ENCODE measurements at regions not wholly inside any gene's neighbourhood (a gene's known extent, or its start where the extent isn't known, plus 50 kb on each side); places are given as distances from the start of the nearest gene placed in this dataset.

DNA sequence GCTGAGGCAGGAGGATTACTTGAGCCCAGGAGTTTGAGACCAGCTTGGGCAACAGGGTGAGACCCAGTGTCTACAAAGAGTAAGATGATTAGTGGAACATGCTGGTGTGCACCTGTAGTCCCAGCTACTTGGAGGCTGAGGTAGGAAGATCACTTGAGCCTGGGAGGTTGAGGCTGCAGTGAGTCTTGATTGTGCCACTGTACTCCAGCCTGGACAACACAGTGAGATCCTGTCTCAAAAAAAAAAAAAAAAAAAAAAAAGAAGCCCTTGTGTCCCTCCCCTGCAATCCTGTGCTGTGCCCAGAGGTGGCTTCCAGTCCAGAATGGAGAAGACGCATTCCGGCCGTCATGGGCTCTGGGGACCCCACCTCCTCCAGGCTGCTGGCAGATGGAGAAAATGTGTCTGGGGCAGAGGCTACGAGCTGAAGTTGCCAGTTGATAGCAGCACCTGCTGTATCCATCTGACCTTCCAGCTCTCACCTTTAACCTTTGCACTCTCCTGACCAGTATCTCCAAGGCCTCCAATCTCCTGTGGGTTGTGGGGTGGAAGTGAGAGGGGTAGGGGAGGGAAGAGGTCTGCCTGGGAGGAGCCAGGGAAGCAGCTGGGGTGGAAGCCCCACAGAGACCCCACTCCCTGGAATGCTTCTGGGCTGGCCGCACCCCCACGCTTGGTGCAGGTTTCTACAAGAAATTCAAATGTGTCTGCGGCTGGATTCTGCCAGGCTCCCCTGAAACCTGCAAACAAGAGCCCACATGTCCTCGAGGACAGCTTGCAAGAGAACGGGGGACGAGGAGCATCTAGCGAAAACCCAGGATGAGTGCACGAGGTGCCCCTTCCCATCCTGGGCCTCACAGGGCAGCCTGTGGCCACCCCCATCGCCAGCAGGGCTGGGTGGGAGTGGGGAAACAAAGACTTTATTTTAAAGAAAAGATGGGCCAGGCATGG, 148.3 kb upstream of the IER5L start:
- Histone ChIP-seq H3K27ac (no peak overlapping the region), H3K36me3 (no peaks in the 10 kb centered on the region), H3K4me3 (no peak overlapping the region), H3K27me3 (no peaks in the 10 kb centered on the region), H3K9me3 (no peaks in the 10 kb centered on the region), H3K4me1 (peaks cover 0 to 42% (median 16%) of the 10 kb centered on the region in 4 donors)
- WGBS (ENCODE audit: insufficient coverage, low coverage, low lambda C conversion rate, missing lambda C conversion rate), result 0% methylated on average over 1 of the region's 13 CpGs
- TF ChIP-seq POLR2A (IDR thresholded peaks at IDR 0.05), result no peak
- TF ChIP-seq, protein P1, sequence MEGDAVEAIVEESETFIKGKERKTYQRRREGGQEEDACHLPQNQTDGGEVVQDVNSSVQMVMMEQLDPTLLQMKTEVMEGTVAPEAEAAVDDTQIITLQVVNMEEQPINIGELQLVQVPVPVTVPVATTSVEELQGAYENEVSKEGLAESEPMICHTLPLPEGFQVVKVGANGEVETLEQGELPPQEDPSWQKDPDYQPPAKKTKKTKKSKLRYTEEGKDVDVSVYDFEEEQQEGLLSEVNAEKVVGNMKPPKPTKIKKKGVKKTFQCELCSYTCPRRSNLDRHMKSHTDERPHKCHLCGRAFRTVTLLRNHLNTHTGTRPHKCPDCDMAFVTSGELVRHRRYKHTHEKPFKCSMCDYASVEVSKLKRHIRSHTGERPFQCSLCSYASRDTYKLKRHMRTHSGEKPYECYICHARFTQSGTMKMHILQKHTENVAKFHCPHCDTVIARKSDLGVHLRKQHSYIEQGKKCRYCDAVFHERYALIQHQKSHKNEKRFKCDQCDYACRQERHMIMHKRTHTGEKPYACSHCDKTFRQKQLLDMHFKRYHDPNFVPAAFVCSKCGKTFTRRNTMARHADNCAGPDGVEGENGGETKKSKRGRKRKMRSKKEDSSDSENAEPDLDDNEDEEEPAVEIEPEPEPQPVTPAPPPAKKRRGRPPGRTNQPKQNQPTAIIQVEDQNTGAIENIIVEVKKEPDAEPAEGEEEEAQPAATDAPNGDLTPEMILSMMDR (IDR thresholded peaks at IDR 0.05), result no peak
- intact Hi-C loops (cut with DNase I), result loop anchor here in 1 of 2 donors (10.0 kb wide), 1 partner anchor 228 kb away; no protein-coding TSS in a partner anchor
- no peak for ATAC-seq
- peak in 1 of 3 donors; percentile 38 for DNase-seq

DNA sequence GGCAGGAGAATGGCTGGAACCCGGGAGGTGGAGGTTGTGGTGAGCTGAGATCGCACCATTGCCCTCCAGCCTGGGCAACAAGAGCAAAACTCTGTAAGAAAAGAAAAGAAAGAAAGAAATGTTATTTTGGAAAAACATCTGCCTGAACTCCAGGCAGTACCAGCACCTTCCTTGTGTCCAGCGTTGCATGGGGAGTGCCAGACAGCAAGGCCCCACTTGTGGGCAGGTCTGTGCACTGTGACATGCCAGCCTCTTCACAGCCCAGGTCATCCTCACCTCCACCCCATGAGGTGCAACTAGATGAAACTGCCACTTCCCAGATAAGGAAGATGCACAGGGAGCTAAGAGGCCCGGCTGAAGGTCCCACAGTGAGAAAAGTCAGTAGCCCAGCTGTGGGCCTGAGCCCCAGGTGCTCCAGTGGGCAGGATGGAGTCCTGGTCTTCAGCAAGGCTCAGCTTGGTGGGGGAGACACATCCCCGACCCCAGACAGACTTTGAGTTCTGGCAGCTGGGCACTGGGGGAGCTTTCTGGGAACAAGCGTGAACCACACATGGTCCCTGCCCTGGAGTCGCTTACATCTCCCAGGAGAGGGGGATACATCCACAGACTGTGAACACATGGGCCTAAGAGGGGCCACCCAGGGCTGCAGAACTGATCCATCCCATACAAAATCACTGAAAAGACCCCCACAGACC, 146.9 kb upstream of the IER5L start:
- 60% methylated on average over 1 of the region's 7 CpGs for WGBS (ENCODE audit: insufficient coverage, low coverage, low lambda C conversion rate, missing lambda C conversion rate)
- intact Hi-C loops (cut with DNase I), result loop anchor here in 1 of 2 donors (10.0 kb wide), 1 partner anchor 230 kb away; no protein-coding TSS in a partner anchor

DNA sequence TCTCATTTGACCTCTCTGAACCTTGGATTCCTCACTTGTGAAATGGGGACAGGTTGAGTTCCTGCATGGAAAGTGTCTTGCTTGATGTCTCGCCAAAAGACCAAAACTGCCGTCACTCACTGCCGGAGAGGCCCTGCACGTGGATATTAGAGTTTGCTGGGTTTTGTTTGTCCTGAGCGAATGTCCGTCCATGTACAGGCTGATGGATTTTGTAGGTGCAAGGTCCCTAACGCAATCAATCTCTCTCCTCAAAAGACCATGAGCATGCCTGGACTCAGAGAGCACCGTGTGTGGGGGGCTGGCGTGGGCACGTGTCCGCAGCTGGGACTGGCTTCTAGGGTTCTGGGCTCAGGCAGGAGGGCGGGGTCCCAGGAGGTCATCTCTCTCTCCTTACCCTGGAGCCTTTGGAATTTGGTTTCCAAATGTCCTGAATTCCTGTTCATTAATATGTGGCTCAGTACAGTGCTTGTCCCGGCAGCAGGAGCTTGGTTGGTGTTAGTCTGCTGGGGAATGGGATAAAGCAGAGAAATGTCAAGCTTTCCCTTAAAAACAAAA, 146.0 kb upstream of the IER5L start:
- H3K27ac ChIP-seq, result peak overlapping the region; percentile 46 to 89 (median 73)
- no peak overlapping the region for H3K4me3 ChIP-seq
- H3K9me3 ChIP-seq, result no peaks in the 10 kb centered on the region
- peak in 2 of 3 donors; percentile 62 to 78 for DNase-seq
- H3K36me3 ChIP-seq, result no peaks in the 10 kb centered on the region
- H3K27me3 ChIP-seq, result no peaks in the 10 kb centered on the region
- no peak for TF ChIP-seq POLR2A (IDR thresholded peaks at IDR 0.05)
- TF ChIP-seq, protein P1 (IDR thresholded peaks at IDR 0.05), result no peak
- 23% methylated on average over 5 of the region's 13 CpGs for WGBS (ENCODE audit: insufficient coverage, low coverage, low lambda C conversion rate, missing lambda C conversion rate)
- intact Hi-C loops (cut with DNase I), result loop anchor here in 1 of 2 donors (10.0 kb wide), 1 partner anchor 231 kb away; no protein-coding TSS in a partner anchor
- peak; percentile 11 to 57 (median 49) for ATAC-seq
- peaks cover 4 to 54% (median 24%) of the 10 kb centered on the region in 4 donors for H3K4me1 ChIP-seq

More for the DNA sequence above, 146.9 kb upstream of the IER5L start:
- no peak for ATAC-seq
- Histone ChIP-seq H3K36me3 (no peaks in the 10 kb centered on the region), H3K4me1 (peaks cover under 1 to 54% (median 22%) of the 10 kb centered on the region in 4 donors), H3K27ac (peak overlapping the region in 1 of 3 donors; percentile 73), H3K9me3 (no peaks in the 10 kb centered on the region), H3K27me3 (no peaks in the 10 kb centered on the region), H3K4me3 (no peak overlapping the region)
- TF ChIP-seq POLR2A (IDR thresholded peaks at IDR 0.05), result no peak
- TF ChIP-seq, protein P1 (IDR thresholded peaks at IDR 0.05), result no peak
- DNase-seq, result peak in 2 of 3 donors; percentile 9 to 38

DNA sequence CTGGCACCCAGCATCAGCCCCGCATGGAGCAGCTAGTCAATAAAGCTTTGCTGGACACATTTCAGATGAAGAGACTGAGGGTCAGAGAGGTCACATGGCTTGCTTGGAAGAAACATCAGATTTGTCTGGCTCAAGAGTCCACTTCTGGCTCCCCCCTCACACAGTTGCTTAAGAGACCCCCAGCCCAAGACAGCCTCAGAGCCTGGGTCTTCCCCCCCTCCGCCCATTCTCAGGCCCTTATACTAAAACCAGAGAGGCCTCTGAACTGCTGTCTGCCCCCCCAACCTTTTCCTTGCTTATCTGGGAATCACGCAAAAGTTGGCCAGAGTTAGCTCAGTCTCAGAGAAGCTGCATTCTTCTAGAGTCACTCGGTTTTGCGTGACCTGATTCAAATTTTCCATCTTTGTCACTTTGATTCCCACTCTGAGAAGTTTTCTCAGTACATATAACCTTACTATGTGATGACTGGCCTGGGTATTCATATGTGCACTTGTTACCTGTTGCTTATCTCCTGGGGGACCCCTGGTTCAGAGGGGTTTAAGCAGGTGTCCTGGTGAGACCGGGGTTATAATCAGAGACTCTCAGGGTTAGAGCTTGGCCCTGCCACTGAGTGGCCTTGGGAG, 145.4 kb upstream of the IER5L start:
- peaks cover 4 to 55% (median 24%) of the 10 kb centered on the region in 4 donors for H3K4me1 ChIP-seq
- peak in 2 of 3 donors; percentile 55 for DNase-seq
- ATAC-seq, result peak in 3 of 4 donors; percentile 7 to 57 (median 33)
- peak overlapping the region; percentile 46 to 89 (median 73) for H3K27ac ChIP-seq
- no peak overlapping the region for H3K4me3 ChIP-seq
- no peaks in the 10 kb centered on the region for H3K9me3 ChIP-seq
- no peaks in the 10 kb centered on the region for H3K36me3 ChIP-seq
- TF ChIP-seq, protein P1 (IDR thresholded peaks at IDR 0.05), result no peak
- no peak for TF ChIP-seq POLR2A (IDR thresholded peaks at IDR 0.05)
- WGBS (ENCODE audit: insufficient coverage, low coverage, low lambda C conversion rate, missing lambda C conversion rate), result 40% methylated on average over 6 of the region's 6 CpGs
- intact Hi-C loops (cut with DNase I), result loop anchor here in 1 of 2 donors (10.0 kb wide), 1 partner anchor 231 kb away; no protein-coding TSS in a partner anchor
- no peaks in the 10 kb centered on the region for H3K27me3 ChIP-seq
